GM18517 (cell line): ENCODE measurements at regions not wholly inside any gene's neighbourhood (a gene's known extent, or its start where the extent isn't known, plus 50 kb on each side); places are given as distances from the start of the nearest gene placed in this dataset.
"Not testable (repeated sequence)": the region's sequence is repeated elsewhere in the genome, so short reads cannot be mapped to it uniquely, and the experiment has no call there.

Experiments
- ATAC-seq: cut with Tn5 transposase; IDR thresholded peaks from one replicate; pipeline ENCODE4 v1.9.1; 2021; ENCODE audit warnings: mild to moderate bottlenecking, moderate library complexity; ENCODE audit not compliant: unreplicated experiment

DNA sequence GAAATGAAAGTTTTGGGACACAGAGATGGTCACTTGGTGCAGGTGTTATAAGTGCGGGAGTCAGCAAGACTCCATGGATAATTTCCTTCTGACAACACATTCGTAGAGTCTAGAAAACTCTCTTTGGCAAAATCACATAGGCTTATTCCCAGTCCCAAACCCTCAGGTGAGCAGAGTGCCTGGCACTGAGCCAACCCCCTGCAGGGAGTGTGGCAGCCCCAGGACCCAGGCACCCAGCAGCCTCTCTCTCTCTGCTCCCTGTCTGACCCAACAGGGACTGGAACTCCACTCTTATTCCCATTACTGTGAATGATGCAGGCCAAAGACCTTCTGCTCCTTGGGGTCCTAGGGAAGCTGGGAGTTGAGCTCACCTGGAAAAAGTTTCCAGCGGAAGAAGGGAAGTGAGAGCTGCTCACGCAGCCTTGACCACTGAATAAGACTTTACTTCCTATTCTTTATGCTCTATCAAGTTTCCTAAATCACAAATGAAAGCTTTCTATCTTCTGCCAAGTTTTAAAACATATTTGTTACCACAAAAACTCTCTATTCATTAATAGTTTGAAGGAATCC, 132.6 kb upstream of the ETV3 start:
- ATAC-seq, result no peak

DNA sequence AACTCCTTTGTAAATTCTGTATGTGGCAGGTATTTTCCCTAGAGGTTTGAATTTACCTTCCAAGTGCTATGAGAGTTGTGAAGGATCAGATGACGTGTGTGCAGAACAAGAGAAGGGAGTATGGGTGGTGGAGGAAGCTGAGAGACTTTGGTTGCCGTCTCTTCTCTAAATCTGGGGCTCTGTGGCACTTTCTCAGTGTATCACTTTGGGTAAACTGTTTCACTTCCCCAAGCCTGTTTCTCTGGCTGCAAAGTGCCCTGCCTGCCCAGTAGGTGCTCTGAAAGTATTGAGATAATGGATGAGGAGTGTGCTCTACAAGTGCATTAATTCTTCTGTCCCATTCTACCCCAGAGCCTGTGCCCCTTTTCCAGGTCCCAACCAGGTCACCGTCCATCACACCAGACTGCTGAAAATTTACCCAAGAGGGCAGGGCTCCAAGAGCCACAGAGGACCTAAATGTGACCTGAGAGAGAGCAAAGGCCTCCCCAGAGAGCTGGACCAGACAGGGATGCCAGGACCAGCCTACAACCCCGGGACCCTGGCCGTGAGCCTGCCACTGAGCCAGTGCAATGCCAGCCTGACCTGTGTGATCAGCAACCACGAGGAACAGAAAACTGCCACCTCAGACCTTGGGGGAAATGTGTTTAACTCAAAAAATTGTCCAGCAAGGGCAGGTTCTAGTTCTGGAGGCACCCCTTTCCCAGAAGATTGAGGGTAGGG, 131.6 kb upstream of the ETV3 start:
- ATAC-seq, result peak; percentile 71

DNA sequence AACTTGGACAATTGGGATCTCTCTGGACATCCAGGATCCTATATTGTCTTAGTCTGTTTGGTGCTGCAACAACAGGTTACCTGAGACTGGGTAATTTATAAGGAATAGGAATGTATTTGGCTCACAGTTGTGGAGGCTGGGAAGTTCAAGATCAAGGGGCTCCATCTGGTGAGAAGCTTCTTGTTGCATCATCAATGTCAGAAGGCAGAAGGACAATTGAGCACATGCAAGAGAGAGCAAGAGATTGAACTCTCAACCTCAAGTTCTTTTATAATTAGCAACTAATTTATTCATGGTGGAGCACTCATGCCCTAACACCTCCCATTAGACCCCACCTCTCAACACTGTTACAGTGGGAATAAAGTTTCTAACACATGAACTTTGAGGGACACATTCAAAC, 124.7 kb upstream of the ETV3 start:
- no peak for ATAC-seq

DNA sequence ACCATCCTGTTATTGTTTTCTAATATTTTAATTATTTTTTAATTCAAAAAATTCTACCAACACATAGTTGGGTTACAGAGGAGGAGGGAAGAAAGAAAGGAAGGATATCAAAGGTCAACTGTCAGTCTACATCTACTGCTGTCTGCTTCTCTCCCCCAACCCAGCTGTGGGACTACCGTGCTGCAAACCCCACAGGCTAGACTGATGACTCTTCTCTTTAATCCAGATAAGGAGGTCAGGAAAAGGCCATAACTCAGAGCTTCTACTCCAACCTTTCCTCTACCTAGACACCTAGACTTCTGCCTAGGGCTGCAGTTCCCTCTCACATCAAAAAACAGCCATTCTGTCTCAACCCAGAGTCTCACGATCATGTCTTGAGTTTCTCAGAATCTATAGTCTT, 124.2 kb upstream of the ETV3 start:
- ATAC-seq, result no peak

DNA sequence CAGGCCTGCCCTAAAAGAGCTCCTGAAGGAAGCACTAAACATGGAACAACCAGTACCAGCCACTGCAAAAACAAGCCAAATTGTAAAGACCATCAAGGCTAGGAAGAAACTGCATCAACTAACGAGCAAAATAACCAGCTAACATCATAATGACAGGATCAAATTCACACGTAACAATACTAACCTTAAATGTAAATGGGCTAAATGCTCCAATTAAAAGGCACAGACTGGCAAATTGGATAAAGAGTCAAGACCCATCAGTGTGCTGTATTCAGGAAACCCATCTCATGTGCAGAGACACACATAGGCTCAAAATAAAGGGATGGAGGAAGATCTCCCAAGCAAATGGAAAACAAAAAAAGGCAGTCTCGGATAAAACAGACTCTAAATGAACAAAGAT, 117.7 kb upstream of the ETV3 start:
- ATAC-seq, result not testable (repeated sequence)

DNA sequence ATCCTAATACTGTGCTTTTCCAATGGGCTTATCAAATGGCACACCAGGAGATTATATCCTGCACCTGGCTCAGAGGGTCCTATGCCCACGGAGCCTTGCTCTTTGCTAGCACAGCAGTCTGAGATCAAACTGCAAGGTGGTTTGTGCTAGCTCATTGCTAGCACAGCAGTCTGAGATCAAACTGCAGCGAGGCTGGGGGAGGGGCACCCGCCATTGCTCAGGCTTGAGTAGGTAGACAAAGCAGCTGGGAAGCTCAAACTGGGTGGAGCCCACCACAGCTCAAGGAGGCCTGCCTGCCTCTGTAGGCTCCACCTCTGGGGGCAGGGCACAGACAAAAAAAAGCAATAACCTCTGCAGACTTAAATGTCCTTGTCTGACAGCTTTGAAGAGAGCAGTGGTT, 116.0 kb upstream of the ETV3 start:
- ATAC-seq, result not testable (repeated sequence)

DNA sequence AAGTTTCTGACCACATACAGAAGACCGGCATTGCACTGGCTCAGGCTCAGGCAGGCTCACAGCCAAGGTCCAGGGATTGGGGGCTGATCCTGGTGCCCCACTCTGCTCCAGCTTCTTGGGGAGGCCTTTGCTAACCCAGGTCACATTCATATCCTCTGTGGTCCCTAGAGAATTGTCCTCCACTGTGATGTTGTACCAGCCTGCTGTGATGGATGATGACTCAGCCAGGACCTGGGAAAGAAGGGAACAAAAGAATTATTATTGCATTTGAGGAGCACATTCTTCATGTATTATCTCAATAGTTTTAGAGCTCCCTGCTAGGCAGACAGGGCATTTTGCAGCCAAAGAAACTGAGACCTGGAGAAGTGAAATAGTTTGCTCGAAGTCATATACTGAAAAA, 114.3 kb upstream of the ETV3 start:
- ATAC-seq, result no peak

DNA sequence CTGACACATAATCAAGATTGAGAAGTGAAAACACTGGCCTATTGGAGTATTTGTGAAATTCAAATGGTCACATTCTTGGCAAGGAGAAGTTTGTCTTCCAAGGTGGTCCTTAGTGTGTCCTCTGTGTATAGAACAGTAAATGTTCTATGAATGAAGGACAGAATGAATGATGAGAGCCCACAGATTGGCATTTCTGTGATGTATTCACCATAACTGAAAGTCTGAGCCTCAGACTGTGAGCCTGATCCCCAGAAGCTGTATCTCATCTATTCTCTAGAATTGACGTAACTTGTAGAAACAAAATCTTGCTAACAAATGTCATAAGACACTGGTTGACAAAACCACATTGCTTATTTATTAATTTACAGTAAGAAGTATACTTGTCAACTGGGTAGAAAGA, 111.5 kb upstream of the ETV3 start:
- ATAC-seq, result no peak

DNA sequence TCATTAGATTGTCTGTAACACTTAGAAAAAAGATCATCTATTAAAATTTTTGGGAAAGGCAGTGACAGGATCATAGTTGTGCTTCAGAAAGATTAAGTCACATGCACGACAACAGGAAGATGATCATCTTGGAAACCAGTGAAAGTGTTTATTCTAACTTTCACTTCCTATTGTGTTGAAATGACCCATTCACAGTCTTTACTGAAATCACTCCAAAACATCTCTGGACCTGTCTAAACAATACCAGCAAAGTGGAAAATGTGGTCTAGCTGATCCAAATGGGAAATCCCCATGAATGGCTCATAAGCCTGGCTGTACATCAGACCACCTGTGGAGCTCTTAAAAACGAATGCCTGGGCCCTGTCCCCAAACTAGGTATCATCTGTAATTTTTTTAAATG, 111.1 kb upstream of the ETV3 start:
- ATAC-seq, result no peak

DNA sequence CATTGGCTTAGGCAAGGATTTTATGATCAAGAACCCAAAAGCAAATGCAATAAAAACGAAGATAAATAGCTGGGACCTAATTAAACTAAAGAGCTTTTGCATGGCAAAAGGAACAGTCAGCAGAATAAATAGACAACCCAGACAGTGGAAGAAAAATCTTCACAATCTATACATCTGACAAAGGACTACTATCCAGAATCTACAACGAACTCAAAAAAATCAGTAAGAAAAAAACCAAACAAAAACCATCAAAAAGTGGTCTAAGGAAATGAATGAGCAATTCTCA, 109.5 kb upstream of the ETV3 start:
- not testable (repeated sequence) for ATAC-seq

DNA sequence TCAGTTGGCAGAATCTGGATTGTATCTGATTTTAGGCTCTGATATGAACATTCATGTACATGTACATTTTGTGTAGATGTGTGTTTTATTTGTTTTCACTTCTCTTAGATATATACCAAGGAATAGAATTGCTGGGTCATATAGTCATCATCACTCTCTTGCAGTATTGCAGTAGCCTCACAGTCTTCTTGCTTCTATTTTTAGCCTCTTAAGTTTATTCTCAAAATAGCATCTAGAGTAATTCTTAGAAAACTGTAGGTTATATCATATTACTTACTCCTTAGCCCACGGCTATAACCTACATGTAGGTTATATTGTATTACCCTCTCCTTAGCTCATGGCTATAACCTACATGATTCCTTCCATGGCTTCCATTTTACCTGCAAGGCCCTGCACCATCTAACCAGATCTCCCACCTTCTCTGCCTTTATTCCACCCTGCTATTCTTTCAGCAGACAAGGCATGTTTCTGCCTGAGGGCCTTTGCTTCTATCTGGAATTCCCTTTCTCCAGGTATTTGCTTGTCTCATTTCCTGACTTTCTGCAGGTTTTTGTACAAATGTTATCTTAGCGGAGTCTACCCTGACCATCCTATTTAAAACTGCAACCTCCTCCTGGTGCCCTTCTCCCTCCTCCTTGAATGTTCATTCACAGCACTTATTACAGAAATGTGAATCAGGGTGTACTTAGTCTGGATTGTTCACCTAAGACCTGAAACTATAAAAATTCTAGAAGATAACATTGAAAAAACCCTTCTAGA, 109.0 kb upstream of the ETV3 start:
- no peak for ATAC-seq

DNA sequence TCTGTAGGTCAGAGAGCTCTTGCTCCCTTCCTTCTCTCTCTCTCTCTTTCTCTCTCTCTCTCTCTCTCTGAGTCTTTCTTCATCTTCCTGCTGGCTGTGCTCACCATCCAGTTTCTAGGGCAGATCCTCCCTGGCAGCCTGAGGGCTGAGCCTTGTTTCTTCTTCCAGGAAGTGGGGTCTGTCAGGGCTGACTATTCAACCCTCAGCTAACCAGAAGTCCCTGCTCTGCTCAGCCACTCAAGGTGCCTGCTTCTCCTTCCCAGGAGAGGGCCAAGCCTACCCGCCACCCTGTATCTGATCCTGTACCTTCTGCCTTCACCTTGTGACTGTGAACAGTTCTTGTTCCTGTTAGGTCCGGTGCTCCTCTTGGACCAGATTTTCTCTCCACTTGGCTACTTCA, 107.6 kb upstream of the ETV3 start:
- ATAC-seq, result no peak

DNA sequence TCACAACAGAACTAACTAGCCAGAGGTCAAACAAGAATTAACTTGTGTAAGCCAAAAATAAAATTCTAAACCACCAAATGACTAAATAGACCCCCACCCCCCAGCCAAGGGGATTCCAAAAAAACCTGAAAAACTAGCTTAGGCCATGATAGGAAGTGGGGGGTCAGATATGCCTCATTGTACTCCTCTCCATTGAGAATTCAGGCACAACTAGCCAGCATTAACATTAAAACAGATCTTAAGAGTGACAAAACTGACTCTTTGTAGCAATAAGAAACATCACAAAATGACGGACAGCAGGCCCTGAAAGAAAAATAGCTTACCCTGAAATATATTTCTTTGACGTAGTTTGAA, 103.0 kb upstream of the ETV3 start:
- no peak for ATAC-seq

DNA sequence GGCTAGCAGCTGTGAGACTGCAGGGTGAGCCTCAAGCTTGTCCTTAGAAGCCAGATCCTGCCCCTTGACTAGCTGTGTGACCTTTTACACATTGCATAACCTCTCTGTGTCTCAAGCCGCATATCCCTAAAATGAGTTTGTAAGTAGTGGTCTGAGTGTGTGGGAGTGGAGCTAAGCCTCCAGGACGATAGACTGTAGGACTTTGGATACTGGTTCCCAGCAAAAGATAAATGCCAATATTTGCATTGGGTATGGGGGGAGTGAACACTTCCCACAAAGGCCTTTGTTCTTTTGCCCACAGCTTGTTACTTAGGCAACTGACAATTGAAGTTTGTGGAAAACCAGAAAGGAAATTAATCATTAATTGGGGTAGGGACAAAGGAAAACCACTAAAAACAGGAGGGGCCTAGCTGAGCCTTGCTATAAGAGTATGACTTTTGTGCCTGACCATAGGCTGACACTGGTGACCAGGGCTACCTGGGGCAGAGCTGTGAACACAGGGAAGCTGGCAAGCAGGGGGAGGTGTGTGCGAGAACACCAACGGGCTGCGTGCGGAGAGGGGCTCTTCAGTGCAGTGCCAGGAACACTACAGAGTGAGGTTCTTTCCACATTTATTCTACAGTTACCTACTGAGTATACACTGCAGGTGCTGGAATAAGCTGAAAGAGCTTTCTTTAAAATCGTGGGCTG, 102.4 kb upstream of the ETV3 start:
- no peak for ATAC-seq

DNA sequence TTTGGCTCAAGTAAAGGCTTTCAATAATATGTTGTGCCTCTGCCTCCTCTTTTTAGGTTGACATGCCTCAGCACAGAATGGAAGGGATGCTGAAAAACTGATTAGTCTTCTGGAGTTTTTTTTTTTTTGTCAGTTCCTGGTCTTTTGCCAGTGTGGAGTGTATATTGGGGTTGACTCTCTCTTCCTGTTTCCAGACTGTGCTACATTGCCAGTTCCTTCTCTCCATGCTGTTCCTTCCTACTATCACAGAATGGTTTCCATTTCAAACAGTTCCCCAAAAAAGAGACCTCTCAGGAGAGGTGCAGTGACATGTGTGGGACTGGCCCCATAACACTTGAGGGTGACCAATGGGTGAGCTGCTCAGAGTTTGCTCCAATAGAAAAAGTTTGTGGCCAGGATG, 101.7 kb upstream of the ETV3 start:
- ATAC-seq, result no peak

DNA sequence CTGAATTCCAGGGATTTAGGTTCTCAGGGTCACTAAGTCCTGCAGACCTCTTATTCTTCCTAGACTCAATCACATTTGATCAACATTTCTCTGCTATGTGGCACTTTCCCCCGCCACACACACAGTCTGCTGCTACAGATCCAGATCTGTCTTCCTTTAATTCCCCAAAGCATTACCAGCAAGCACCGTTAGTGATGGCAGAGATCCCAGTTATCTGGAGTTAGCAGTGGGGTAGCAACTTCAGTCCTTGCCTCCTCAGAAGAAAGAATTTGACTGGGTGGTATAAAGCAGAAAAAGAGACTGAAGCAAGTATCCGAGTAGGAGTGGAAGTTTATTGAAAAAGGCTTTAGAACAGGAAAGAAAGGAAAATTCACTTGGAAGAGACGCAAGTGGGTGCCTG, 100.4 kb upstream of the ETV3 start:
- no peak for ATAC-seq

DNA sequence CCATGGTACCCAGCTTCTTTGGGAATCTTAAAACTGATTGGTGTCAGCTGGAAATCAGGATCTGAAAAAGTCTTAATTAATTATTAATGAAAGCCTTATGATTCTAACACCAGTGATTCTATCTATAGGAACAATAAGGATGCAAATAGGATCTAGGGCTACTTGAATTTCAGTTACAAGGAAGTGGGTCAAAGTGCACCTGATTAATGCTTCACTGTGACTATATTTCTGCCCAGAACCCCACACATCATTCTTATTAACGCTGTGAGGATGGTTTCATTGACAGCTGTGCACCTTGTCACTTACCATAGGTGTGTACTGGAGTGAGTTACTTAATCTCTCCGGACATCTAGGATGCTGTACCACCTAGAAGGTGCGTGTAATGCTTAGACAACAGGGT, 99.8 kb upstream of the ETV3 start:
- ATAC-seq, result no peak

DNA sequence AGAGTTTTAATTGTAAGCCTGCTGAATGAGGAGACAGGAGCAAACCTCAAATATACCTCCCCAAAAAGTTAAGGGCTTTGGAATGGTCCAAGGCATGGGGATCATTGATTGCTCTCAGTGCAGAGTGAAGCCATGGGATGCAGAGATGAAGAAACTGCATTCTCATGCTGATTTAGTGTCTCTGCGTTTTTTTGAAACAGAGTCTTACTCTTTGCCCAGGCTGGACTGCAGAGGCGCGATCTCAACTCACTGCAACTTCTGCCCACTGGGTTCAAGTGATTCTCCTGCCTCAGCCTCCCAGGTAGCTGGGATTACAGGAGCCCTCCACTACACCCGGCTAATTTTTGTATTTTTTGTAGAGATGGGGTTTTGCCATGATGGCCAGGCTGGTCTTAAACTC, 99.3 kb upstream of the ETV3 start:
- no peak for ATAC-seq

DNA sequence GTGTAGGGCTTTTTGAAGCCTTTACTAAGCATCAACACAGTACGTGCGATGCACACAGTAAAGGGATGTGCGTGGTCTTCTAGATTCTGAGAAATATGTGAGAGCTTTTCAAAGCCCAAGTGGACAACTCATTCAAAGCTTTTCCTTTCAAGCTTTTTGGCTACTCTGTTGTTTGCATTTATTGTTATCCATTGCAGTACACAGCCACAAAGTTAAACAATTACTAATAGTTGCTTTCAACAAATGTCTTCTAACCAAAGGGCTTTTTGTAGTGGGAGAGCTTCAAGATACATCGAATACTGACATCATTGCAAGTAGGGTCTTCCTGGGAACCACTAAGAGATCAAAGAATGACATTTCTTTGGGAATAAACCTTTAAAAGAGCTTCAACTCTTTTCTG, 97.9 kb upstream of the ETV3 start:
- no peak for ATAC-seq

DNA sequence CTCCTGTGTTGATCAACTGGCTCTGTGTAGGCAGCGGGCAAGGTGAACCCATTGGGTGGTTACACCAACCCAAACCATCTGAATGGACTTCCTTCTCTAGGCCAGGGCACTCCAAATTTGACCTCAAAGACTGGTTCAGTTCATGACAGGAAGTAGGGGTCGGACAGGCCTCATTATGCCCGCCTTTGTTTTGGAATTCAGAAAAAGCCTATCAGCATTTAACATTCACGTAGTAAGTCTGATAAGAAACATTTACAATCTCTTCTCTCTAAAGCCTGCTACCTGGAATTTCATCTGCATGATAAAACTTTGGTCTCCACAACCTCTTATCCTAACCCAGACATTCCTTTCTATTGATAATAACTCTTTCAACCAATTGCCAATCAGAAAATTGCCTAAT, 97.1 kb upstream of the ETV3 start:
- no peak for ATAC-seq

DNA sequence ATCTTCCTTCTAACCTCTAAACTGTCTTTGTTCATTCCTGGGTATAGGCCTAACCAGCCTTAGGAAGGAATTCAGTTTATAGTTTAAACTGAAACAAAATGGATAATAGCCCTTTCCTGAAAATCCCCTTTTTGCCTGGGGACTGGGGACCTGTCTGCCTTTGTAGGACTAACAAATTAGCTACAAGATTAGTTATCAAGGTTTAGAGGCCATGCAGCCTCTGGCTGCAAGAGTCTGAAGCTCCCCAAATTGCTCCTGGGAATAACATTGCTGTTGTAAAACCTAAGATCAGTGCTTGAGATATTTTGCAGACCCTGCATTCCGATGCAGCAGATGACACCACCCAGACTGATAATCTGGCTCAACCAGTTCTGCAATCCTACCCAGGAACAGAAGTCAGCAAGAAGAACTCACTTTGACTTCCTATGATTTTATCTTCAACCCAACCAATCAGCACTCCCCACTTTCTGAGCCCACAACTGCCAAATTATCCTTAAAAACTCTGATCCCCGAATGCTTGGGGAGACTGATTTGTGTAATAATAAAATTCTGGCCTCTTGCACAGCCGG, 96.6 kb upstream of the ETV3 start:
- no peak for ATAC-seq

DNA sequence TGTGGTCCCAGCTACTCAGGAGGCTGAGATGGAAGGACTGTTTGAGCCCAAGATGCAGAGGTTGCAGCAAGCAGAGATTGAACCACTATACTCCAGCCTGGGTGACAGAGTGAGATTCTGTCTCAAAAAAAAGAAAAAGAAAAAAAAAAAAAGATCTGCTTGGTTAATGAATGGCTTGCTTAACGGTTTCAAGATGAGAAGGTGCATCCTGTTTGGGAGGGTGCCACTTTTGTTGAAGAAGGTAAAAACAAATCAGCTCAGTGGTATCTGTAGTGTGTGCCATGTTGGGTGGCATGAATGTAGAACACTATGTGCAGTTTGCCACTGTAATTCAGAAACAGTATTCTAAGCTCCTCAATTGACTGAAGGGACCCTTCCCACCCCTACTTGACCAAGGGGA, 94.9 kb upstream of the ETV3 start:
- ATAC-seq, result peak; percentile 96
